IPS-20b (cell line): ENCODE measurements at regions not wholly inside any gene's neighbourhood (a gene's known extent, or its start where the extent isn't known, plus 50 kb on each side); places are given as distances from the start of the nearest gene placed in this dataset.
"Not testable (repeated sequence)": the region's sequence is repeated elsewhere in the genome, so short reads cannot be mapped to it uniquely, and the experiment has no call there.

ENCODE experiments used
- H3K27ac ChIP-seq: one replicate; pipeline ENCODE4 v1.5.1; 2013; ENCODE audit warnings: low read length
- H3K27me3 ChIP-seq: 2 replicates; pipeline ENCODE4 v1.6.1; 2013; ENCODE audit warnings: mild to moderate bottlenecking, low read length, inconsistent platforms; ENCODE audit not compliant: insufficient read depth
- H3K36me3 ChIP-seq: 2 replicates; pipeline ENCODE4 v1.6.1; 2013; ENCODE audit warnings: low read depth, mild to moderate bottlenecking, inconsistent platforms, low read length, moderate library complexity; ENCODE audit not compliant: insufficient read depth
- H3K4me1 ChIP-seq: 2 replicates; pipeline ENCODE4 v1.6.1; 2013; ENCODE audit warnings: mild to moderate bottlenecking, control low read depth, inconsistent platforms, low read length, moderate library complexity; ENCODE audit not compliant: insufficient read depth
- H3K4me3 ChIP-seq: 2 replicates; pipeline ENCODE4 v1.5.1; 2013; ENCODE audit warnings: mild to moderate bottlenecking, low read length, inconsistent platforms
- H3K9ac ChIP-seq: 2 replicates; pipeline ENCODE4 v1.6.1; 2013; ENCODE audit warnings: low read depth, mild to moderate bottlenecking, inconsistent platforms, low read length, moderate library complexity
- H3K9me3 ChIP-seq: 2 replicates; pipeline ENCODE4 v1.6.1; 2013; ENCODE audit warnings: mild to moderate bottlenecking, low read depth, low read length, inconsistent platforms; ENCODE audit not compliant: insufficient read depth

DNA sequence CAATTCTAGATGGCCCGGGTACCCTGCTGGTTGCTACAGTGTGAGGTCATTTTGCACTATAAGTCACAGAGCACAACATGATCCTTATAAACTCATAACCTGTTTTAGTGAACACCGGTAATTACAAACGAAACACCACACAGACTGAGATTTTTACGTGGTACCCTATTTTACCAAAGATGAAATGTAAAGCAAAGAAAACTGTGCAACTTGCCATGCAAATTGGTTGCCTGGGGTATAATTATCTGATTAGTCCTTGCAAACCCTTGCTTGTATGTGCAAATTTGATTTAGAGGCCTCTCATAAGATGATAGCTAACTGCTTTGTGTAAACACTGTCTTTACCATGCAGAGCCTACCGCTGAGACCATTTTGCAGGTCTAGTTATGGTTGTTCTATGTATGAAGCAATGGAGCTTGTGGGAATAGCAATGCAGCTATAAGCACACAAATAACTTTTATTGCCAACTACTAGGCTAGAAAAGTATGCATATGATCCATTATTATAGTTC lies 372.1 kb upstream of the FAR2 start:
- peaks cover 4% of the 10 kb centered on the region; the same call in 1 of the 2 replicates for H3K4me1 ChIP-seq
- no peak overlapping the region for H3K4me3 ChIP-seq
- H3K36me3 ChIP-seq: no peaks in the 10 kb centered on the region
- no peak overlapping the region for H3K9ac ChIP-seq
- H3K27ac ChIP-seq: no peak overlapping the region
- no peaks in the 10 kb centered on the region for H3K9me3 ChIP-seq
- no peaks in the 10 kb centered on the region for H3K27me3 ChIP-seq

DNA sequence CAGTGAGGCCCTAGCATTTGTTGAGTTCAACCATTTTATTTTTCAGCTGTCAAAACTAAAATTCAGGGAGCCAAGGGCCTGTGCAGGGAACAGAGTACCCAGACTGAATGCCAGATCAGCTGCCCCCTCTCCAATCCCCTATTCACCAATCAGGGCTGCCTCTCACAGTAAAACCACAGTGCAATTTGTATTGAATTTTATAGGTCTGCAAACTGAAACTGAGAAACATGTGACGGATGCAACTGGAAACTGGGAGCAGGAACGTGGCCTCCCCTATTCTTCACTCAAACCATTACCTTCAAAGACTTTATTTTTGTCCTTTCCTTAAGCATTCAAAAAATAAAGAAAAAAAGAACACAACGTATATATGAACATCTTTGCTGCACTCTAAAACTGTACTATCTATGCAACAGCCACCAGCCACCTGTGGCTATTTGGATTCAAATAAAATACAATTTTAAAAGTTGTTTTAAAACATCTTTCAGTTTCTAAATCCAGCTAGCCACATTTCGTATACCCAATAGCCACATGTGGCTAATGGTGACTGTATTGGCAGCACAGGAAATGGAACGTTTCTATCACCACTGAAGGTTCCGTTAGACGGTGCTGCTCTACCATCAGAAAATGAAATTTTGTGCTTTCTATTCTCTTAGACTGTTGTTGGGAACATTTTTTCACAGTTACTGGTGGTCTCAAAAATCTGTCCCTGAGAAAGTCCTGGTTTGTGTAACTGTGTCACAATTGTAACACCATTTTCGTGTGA lies 371.3 kb upstream of the FAR2 start:
- Histone ChIP-seq H3K36me3 (no peaks in the 10 kb centered on the region), H3K27ac (no peak overlapping the region), H3K9me3 (no peaks in the 10 kb centered on the region)

DNA sequence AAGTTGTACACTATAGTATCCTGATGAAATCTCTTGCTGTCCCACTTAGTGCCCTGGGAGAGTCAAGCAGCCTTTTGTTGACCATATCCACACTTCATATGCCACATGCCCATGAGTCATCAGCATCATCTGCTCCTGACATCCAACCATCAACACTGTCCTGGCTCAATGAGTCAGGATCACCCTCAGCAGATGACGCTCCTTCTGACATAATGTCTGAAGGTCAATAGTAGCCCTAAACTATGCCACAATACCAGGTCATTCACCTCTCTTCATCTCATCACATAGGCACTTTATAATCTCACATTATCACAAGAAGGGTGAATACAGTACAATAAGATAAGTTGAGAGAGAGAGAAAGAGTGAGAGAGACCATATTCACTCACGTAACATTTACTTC lies 369.0 kb upstream of the FAR2 start:
- H3K27ac ChIP-seq: no peak overlapping the region
- H3K4me3 ChIP-seq: no peak overlapping the region
- no peaks in the 10 kb centered on the region for H3K9me3 ChIP-seq

More for the DNA sequence above, 371.3 kb upstream of the FAR2 start:
- no peaks in the 10 kb centered on the region for H3K27me3 ChIP-seq
- H3K4me1 ChIP-seq: peaks cover 4% of the 10 kb centered on the region; the same call in 1 of the 2 replicates
- no peak overlapping the region for H3K9ac ChIP-seq
- no peak overlapping the region for H3K4me3 ChIP-seq

DNA sequence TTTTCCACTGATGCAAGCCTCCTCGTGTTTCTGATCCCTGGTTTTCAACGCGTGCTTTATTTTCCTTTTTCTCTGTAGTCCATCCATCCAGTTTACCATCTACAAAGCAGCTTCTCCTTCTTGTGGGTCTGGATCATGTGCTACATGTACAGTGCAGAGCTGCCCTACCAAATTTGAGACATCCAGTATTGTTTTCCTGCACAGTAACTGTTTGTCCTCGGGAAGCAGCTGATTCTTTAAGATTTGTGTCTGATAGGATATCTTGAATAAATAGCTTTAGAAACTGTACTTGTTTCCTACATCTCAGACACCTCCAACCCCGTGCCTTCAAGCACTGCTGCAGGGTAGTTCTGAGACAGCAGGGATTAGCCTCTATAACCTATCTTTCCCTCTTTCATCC lies 368.1 kb upstream of the FAR2 start:
- Histone ChIP-seq H3K9ac (no peak overlapping the region), H3K27me3 (no peaks in the 10 kb centered on the region), H3K4me1 (peaks cover 4% of the 10 kb centered on the region; the same call in 1 of the 2 replicates), H3K27ac (no peak overlapping the region), H3K36me3 (no peaks in the 10 kb centered on the region), H3K9me3 (no peaks in the 10 kb centered on the region), H3K4me3 (no peak overlapping the region)

More for the DNA sequence above, 369.0 kb upstream of the FAR2 start:
- Histone ChIP-seq H3K4me1 (peaks cover 4% of the 10 kb centered on the region; the same call in 1 of the 2 replicates), H3K36me3 (no peaks in the 10 kb centered on the region), H3K9ac (no peak overlapping the region), H3K27me3 (no peaks in the 10 kb centered on the region)

DNA sequence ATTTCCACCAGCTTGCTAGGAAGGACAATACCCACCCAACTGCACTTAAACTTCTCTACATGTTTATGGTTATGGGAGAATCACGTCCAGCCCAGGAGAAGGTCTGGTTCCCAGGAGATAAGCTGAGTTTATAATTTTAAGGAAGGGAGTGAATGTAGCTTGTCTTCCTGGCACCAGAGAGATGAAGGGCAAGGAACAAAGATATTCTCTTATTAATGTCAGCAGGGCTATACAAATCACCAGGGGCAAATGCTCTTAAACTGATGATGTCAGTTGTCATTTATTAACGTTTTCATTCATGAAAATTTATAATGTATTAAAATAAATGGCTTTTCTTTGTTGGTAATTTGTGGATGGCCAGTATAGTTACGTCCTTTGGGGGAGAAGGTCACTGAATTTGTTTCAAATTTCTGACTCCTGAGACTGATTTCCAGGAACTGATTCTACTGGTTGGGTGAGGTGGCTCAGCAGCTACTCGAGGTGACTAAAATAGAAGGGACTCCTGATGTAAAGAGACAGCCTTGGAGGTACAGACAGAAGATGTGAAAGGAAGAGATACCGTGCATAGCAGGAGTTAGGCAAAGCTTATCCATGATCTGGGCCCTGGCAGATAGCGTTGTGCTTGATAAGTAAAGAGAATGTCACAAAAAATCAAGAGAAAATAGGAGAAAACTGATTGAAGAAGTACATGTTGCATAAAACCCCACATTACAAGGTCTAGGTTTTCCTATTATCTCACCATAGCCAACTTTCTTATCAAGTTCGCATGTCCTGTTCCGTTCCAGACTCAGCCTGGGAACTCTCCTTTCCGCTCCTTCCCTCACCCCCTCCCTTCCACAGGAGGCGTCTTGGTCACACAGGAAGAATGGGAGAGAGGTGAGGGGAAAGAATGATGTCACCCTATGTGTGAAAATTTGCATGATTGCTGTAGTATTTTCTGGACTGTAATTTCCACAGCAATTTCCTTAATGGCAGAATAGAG lies 367.1 kb upstream of the FAR2 start:
- no peak overlapping the region for H3K9ac ChIP-seq
- no peaks in the 10 kb centered on the region for H3K36me3 ChIP-seq
- H3K4me1 ChIP-seq: no peaks in the 10 kb centered on the region

DNA sequence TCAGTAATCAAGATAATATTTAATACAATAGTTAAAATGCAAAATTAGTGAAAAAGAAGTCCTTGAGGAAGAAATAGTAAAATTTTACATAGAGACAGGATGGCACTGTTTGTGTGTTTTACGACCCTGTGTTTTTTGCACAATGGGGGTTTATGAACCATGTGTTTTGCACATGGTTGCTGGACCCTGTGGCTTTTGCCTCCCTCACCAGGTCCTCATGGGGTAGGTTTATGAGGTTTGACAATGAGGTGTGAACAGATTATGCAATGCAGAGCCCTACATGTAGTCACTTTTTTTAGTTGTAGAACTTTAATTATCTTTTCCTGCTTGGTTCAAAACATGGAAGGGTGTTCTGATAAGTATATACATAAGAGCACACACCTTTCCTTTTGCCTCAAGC lies 366.3 kb upstream of the FAR2 start:
- no peak overlapping the region for H3K27ac ChIP-seq
- H3K9ac ChIP-seq: no peak overlapping the region
- no peaks in the 10 kb centered on the region for H3K36me3 ChIP-seq
- H3K27me3 ChIP-seq: no peaks in the 10 kb centered on the region
- no peaks in the 10 kb centered on the region for H3K4me1 ChIP-seq
- H3K9me3 ChIP-seq: no peaks in the 10 kb centered on the region
- H3K4me3 ChIP-seq: no peak overlapping the region

More for the DNA sequence above, 367.1 kb upstream of the FAR2 start:
- H3K4me3 ChIP-seq: no peak overlapping the region
- H3K9me3 ChIP-seq: no peaks in the 10 kb centered on the region
- no peaks in the 10 kb centered on the region for H3K27me3 ChIP-seq
- H3K27ac ChIP-seq: no peak overlapping the region

DNA sequence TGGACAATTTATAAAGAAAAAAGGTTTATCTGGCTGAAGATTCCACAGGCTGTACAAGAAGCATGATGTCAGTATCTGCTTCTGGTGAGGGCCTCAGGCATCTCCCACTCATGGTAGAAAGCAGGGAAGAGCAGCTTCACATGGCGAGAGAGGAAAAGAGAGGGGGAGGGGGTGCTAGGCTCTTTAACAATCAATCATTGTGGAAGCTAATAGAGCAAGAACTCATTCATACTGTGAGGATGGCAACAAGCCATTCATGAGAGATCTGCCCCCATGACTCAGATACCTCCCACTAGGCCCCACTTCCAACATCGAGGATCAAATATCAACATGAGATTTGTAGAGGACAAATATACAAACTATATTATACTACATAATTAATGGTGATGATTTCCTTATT lies 361.9 kb upstream of the FAR2 start:
- no peaks in the 10 kb centered on the region for H3K36me3 ChIP-seq

DNA sequence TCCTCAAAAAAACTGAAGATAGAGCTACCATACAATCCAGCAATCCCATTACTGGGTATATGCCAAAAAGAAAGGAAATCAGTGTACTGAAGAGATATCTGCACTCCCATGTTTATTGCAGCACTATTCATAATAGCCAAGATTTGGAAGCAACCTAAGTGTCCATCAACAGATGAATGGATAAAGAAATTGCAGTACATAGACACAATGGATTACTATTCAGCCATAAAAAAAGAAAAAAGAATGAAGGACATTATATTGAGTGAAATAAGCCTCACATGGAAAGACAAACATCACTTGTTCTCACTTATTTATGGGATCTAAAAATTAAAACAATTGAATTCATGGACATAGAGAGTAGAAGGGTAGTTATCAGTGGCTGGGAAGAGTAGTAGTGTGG lies 360.8 kb upstream of the FAR2 start:
- H3K9me3 ChIP-seq, H3K4me3 ChIP-seq, H3K27ac ChIP-seq, H3K9ac ChIP-seq, H3K27me3 ChIP-seq, H3K36me3 ChIP-seq, H3K4me1 ChIP-seq: not testable (repeated sequence)

More for the DNA sequence above, 361.9 kb upstream of the FAR2 start:
- Histone ChIP-seq H3K27me3 (no peaks in the 10 kb centered on the region), H3K9me3 (no peaks in the 10 kb centered on the region), H3K9ac (no peak overlapping the region), H3K4me3 (no peak overlapping the region), H3K4me1 (no peaks in the 10 kb centered on the region), H3K27ac (no peak overlapping the region)

DNA sequence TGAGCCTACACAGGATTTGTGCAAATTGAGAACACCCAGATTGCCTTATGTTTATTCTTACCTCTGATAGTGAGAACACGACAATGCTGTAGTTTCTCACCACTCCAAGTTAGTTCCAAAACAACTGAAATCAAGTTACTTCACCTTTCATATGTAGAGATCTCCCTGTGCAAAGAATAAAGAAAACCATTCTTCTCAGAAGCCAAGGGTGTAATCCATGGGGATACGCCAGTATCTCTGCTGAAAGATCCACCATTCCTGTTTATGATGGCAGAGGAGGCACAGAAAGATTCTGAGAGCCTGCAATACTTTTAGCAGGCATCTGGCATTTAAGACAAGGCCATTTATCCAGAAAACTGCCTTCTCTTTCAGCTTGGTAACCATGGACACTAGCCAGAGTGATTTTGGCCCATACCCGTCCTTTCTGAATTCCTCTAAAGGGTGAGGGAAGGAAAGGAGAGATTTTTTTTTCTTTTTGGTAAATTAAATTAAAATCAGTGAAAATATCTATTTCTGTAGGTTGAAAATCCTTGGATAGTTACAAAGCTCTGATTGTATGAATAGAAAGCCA lies 355.4 kb upstream of the FAR2 start:
- no peaks in the 10 kb centered on the region for H3K4me1 ChIP-seq
- H3K36me3 ChIP-seq: no peaks in the 10 kb centered on the region
- no peak overlapping the region for H3K27ac ChIP-seq
- H3K9me3 ChIP-seq: no peaks in the 10 kb centered on the region
- no peak overlapping the region for H3K4me3 ChIP-seq
- H3K9ac ChIP-seq: no peak overlapping the region
- no peaks in the 10 kb centered on the region for H3K27me3 ChIP-seq

DNA sequence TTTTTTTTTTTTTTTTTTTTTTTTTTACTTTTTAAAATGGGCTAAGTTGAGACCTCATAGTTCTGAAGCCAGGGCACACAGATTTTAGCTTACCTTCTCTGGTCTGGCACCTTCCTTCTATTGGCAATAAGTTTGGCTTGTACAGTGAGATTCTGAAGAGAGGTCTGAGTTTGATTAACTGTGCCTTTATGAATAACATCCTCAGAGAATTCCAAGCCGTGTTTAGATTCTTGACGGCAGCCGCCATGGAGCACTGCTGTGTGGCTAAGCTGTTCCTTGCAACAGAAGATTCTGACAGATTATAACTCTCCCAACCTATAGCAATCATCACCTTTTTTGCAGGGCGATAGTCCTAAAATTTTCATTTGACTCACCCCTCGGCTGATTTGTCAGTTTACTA lies 354.9 kb upstream of the FAR2 start:
- Histone ChIP-seq H3K9me3 (no peaks in the 10 kb centered on the region), H3K9ac (no peak overlapping the region), H3K27ac (no peak overlapping the region), H3K4me3 (no peak overlapping the region), H3K27me3 (no peaks in the 10 kb centered on the region), H3K36me3 (no peaks in the 10 kb centered on the region), H3K4me1 (no peaks in the 10 kb centered on the region)

DNA sequence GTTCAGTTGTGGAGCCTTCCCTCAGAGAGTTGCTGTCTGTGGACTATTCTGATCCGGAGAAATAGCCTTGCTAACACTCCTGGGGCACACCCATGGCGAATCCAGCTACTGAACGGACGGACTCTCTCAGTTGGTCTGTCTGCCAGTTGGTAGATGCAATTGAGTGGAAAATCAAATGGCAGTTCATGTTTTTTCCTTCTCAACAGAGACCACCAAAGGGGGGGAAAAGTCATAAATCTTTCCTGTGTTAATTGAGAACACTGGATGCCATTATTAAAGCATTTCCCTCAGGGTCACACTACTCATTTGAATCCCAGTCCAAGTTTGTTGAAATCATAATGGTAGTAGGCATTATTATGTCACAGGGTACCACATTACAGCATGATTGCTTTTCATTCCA lies 354.3 kb upstream of the FAR2 start:
- no peak overlapping the region for H3K9ac ChIP-seq
- H3K27ac ChIP-seq: no peak overlapping the region
- H3K9me3 ChIP-seq: no peaks in the 10 kb centered on the region
- H3K4me1 ChIP-seq: no peaks in the 10 kb centered on the region
- no peaks in the 10 kb centered on the region for H3K36me3 ChIP-seq
- no peak overlapping the region for H3K4me3 ChIP-seq
- no peaks in the 10 kb centered on the region for H3K27me3 ChIP-seq
